Activated naive CD4-positive, alpha-beta T cell treated with anti-CD3 and anti-CD28 coated beads for 36 hours (primary cell): ENCODE measurements at regions not wholly inside any gene's neighbourhood (a gene's known extent, or its start where the extent isn't known, plus 50 kb on each side); places are given as distances from the start of the nearest gene placed in this dataset.

Experiments
- CTCF ChIA-PET: fragments of 350-600 bp; sonication (Branson Sonifier 250); formaldehyde crosslinking; loops from one replicate; lab custom pipeline; 2021; ENCODE audit warnings: antibody characterized with exemption; lab: Charles Lee
- DNase-seq: peaks from one replicate; pipeline ENCODE4 v3.0.0-alpha.2; 2020
- H3K27ac Mint-ChIP-seq: one replicate; pipeline ENCODE4 v1.8.0; 2021; ENCODE audit warnings: mild to moderate bottlenecking, mixed read lengths
- H3K27me3 Mint-ChIP-seq: one replicate; pipeline ENCODE4 v1.8.0; 2021; ENCODE audit warnings: low read depth, mixed read lengths
- H3K36me3 Mint-ChIP-seq: one replicate; pipeline ENCODE4 v1.8.0; 2021; ENCODE audit warnings: low read depth, mixed read lengths
- H3K4me1 Mint-ChIP-seq: one replicate; pipeline ENCODE4 v1.8.0; 2021; ENCODE audit warnings: low read depth, mixed read lengths
- H3K4me3 Mint-ChIP-seq: one replicate; pipeline ENCODE4 v1.8.0; 2021; ENCODE audit warnings: mild to moderate bottlenecking, moderate library complexity, mixed read lengths
- H3K9me3 Mint-ChIP-seq: one replicate; pipeline ENCODE4 v1.8.0; 2021; ENCODE audit warnings: mixed read lengths
- intact Hi-C: fragments of 100-400 bp; cut with micrococcal nuclease; formaldehyde crosslinking; loops from one replicate; pipeline ENCODE4 v1.15.1; 2023

DNA sequence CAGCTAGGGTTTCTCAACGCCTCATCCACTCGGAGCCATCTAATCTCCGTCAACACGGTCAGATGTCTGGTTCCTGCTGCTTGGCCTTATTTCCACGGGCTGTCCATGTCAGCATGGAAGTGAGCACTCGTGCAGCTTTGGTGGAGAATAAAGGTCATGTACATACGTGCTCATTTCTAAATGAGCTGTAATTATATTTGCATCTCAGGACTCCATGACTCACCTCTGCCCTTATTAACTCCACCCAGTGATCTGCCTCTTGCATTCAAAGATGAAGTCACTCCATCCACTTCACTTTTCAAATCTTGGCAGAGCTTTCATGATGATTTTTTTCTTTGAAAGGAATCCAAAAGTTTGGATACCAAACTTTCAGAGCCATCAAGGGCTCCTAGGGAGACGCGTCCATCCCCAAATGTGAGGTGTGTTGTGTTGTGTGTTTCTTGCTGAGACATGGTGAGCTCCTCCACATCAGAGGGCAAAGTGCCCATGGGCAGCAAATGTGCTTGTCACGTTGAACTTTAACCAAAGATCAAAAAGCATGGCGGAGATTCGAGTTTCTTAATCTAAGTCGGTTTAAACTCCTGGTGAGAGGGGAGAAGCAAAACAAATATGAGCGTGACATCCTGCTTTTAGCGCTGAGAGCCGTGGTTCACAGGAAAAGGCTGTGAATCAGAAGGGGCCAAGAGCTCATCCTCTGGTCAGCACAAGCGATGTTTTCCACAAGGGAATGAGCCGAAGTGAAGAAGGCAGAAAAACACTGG, 68.6 kb upstream of the ERRFI1 start:
- H3K27ac Mint-ChIP-seq, result no peak overlapping the region
- intact Hi-C loops, result loop anchor here (5.0 kb wide), 2 partner anchors 188 to 608 kb away; no protein-coding TSS in a partner anchor
- H3K9me3 Mint-ChIP-seq, result no peaks in the 10 kb centered on the region
- no peak overlapping the region for H3K4me3 Mint-ChIP-seq
- H3K36me3 Mint-ChIP-seq, result no peaks in the 10 kb centered on the region
- peaks cover 39% of the 10 kb centered on the region for H3K4me1 Mint-ChIP-seq
- DNase-seq, result no peak
- CTCF ChIA-PET, result interaction anchor here (0.7 kb wide), 1 partner anchor 1609 kb away, joined by 3 read pairs; no protein-coding TSS in a partner anchor
- peaks cover 20% of the 10 kb centered on the region for H3K27me3 Mint-ChIP-seq

DNA sequence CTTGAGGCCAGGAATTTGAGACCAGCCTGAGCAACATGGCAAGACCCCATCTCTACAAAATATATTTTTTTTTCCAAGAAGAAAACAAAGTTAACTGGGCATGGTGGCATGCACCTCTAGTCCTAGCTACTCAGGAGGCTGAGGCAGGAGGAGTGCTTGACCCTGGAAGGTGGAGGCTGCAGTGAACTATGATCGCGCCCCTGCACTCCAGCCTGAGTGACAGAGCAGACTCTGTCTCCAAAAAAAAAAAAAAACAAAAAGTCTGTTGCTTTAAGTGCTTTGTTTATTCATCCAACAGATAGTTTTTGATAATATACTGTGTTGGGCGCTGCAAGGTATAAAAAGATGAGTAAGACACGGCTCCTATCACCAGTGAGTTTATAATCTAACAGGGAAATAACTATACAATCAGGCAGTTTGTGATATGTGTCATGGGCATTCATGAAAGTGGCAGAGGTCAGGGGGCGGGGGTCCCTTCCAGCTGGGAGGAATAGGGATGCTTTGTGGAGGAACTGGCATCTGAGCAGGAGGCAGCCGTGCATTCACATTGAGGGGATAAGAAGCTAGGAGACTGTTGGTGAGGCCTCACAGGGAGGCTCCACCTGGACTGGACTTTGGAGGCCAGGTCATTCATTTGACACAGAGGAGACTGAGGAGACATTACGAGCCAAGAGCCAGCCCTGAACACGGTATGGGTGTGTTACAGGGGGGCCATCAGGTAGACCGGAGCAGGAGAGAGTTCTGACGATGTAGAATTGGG, 67.3 kb upstream of the ERRFI1 start:
- Mint-ChIP-seq H3K4me3 (no peak overlapping the region), H3K9me3 (no peaks in the 10 kb centered on the region), H3K36me3 (no peaks in the 10 kb centered on the region), H3K4me1 (peaks cover 41% of the 10 kb centered on the region), H3K27me3 (peaks cover 23% of the 10 kb centered on the region), H3K27ac (no peak overlapping the region)
- intact Hi-C loops, result no loop called here
- DNase-seq, result no peak
- CTCF ChIA-PET, result no interaction called here

GRCh38 chr1:8092657-8093056, 66.5 kb upstream of the ERRFI1 start:
- intact Hi-C loops, result no loop called here
- CTCF ChIA-PET, result no interaction called here
- H3K4me1 Mint-ChIP-seq, result peaks cover 37% of the 10 kb centered on the region
- H3K4me3 Mint-ChIP-seq, result no peak overlapping the region
- no peak for DNase-seq
- H3K27me3 Mint-ChIP-seq, result peaks cover 23% of the 10 kb centered on the region
- H3K9me3 Mint-ChIP-seq, result no peaks in the 10 kb centered on the region
- no peaks in the 10 kb centered on the region for H3K36me3 Mint-ChIP-seq
- no peak overlapping the region for H3K27ac Mint-ChIP-seq

GRCh38 chr1:8091691-8092090, 65.6 kb upstream of the ERRFI1 start:
- H3K9me3 Mint-ChIP-seq, result no peaks in the 10 kb centered on the region
- H3K27me3 Mint-ChIP-seq, result peaks cover 23% of the 10 kb centered on the region
- intact Hi-C loops, result no loop called here
- CTCF ChIA-PET, result no interaction called here
- no peak overlapping the region for H3K27ac Mint-ChIP-seq
- H3K4me1 Mint-ChIP-seq, result peaks cover 27% of the 10 kb centered on the region
- DNase-seq, result no peak
- no peak overlapping the region for H3K4me3 Mint-ChIP-seq
- no peaks in the 10 kb centered on the region for H3K36me3 Mint-ChIP-seq

DNA sequence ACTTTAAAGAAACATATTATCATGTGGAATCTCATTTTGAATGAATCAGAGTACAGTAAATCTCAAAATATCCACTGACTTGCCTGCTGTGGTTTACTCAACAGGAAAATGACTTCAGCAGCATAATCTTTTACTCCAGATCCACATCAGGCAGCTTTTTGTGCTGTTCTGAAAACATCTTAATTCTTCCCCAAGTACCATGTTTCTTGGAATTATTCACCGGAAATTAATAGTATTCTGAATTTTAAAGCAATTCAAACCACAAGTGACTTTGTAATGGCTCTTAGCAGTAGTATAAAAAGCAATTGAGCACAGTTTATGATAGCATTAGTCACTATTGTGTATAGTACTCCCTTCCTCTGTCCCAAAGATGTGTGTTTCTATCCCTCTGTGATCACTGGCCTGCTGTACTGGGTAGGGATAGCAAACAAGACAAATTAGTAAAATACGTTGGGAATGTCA, 64.2 kb upstream of the ERRFI1 start:
- no peak overlapping the region for H3K27ac Mint-ChIP-seq
- H3K36me3 Mint-ChIP-seq, result no peaks in the 10 kb centered on the region
- CTCF ChIA-PET, result interaction anchor here (0.6 kb wide), 1 partner anchor 64 kb away, joined by 3 read pairs; no protein-coding TSS in a partner anchor
- no peak overlapping the region for H3K4me3 Mint-ChIP-seq
- peaks cover 14% of the 10 kb centered on the region for H3K4me1 Mint-ChIP-seq
- no peaks in the 10 kb centered on the region for H3K9me3 Mint-ChIP-seq
- H3K27me3 Mint-ChIP-seq, result peaks cover 23% of the 10 kb centered on the region
- intact Hi-C loops, result no loop called here
- no peak for DNase-seq

DNA sequence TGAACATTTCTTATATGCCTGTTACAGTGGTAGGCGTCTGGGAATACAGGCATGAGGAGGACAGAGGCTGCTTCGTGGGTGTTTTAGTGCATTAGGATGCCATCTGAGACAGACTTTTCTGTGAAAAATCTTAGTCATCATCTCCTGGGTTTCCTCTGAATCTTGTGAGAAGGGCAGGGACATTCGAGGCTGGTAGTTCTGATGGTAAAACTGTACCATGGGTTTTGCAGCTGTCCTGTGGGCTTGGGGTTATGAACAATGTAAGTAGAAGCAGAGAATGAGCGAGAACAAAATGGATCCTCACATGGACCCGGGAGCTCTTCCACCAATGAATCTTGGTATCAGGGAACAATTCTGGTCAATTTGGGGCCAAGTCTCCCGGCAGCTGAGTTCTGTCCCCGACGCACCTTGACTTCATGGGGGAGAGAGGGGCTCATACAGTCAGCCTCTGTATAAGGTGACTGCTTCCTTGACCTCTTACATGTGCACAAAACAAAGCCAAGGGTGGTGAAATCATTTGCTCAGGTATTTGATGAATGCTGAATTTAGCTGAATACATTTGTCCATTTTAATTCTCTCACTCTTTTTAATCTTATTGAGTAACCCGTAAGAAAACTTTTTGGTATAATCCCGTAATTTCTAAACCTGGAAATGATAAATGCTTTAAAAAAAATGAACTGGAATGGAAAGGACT, 63.6 kb upstream of the ERRFI1 start:
- H3K4me1 Mint-ChIP-seq, result peaks cover 8% of the 10 kb centered on the region
- DNase-seq, result no peak
- H3K9me3 Mint-ChIP-seq, result no peaks in the 10 kb centered on the region
- intact Hi-C loops, result no loop called here
- no peak overlapping the region for H3K4me3 Mint-ChIP-seq
- no peak overlapping the region for H3K27ac Mint-ChIP-seq
- CTCF ChIA-PET, result interaction anchor here (0.6 kb wide), 1 partner anchor 64 kb away, joined by 3 read pairs; no protein-coding TSS in a partner anchor
- H3K36me3 Mint-ChIP-seq, result no peaks in the 10 kb centered on the region
- H3K27me3 Mint-ChIP-seq, result peaks cover 18% of the 10 kb centered on the region

DNA sequence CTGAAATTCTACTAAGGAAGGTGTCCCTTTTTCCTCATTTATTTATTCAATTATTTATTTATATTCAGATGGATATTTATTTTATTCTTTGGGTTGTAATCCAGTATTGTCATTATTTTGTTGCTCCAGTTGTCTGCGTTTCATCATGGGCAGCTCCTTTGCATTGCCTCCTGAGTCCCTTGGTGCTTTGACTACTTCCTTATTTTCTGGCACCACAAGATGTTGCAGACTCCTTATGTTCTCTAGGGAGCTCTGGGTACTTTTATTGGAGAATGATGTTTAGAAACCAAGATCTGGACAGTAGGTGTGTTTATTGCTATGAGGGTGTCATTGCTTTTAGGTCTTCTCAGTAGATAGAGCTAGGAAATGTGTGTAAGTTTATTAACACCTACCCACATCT, 59.9 kb upstream of the ERRFI1 start:
- Mint-ChIP-seq H3K27me3 (peaks cover 5% of the 10 kb centered on the region), H3K4me1 (peaks cover 5% of the 10 kb centered on the region), H3K4me3 (no peak overlapping the region), H3K36me3 (no peaks in the 10 kb centered on the region), H3K27ac (no peak overlapping the region), H3K9me3 (no peaks in the 10 kb centered on the region)
- CTCF ChIA-PET, result no interaction called here
- intact Hi-C loops, result no loop called here
- no peak for DNase-seq

GRCh38 chr1:8084913-8085312, 58.8 kb upstream of the ERRFI1 start:
- no peak for DNase-seq
- Mint-ChIP-seq H3K9me3 (no peaks in the 10 kb centered on the region), H3K27ac (no peak overlapping the region), H3K4me3 (no peak overlapping the region), H3K4me1 (peaks cover 2% of the 10 kb centered on the region), H3K36me3 (no peaks in the 10 kb centered on the region), H3K27me3 (peaks cover 5% of the 10 kb centered on the region)
- CTCF ChIA-PET, result no interaction called here
- intact Hi-C loops, result no loop called here

DNA sequence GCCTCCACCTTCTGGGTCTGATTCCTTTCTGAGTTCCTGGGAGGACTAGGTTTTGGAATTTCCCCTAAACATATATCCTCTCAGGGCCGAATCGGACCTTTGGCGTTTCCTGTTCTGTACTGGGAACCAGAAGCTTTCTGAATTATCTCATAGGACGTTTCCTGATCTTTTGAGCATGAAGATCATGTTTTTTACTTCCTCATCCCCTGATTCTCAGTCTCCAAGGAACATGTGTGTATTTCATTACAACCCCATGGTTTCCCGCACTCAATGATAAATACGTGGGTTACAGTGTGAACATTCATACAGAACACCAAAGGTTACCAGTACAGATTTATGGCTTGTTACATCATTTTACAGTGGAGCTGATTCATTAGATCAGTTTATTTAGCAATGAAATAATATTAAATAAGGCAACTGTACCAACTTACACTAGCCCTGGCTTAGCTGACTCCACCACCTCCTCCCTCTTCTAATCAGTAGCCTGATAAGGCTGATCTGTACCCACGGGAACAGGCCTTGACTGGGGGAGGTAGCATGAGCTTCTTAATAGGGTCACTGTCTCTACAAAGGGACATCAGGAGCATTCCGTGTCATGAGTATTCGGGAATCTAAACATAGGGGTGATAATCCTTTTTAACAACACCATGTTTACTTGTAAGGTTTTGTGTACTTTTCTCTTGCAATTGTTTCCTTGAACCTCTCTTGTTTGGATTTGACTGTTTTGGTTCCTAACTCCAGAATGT, 57.8 kb upstream of the ERRFI1 start:
- H3K9me3 Mint-ChIP-seq, result no peaks in the 10 kb centered on the region
- no peaks in the 10 kb centered on the region for H3K36me3 Mint-ChIP-seq
- H3K4me1 Mint-ChIP-seq, result no peaks in the 10 kb centered on the region
- no peaks in the 10 kb centered on the region for H3K27me3 Mint-ChIP-seq
- H3K4me3 Mint-ChIP-seq, result no peak overlapping the region
- intact Hi-C loops, result no loop called here
- H3K27ac Mint-ChIP-seq, result no peak overlapping the region
- no peak for DNase-seq
- CTCF ChIA-PET, result no interaction called here

DNA sequence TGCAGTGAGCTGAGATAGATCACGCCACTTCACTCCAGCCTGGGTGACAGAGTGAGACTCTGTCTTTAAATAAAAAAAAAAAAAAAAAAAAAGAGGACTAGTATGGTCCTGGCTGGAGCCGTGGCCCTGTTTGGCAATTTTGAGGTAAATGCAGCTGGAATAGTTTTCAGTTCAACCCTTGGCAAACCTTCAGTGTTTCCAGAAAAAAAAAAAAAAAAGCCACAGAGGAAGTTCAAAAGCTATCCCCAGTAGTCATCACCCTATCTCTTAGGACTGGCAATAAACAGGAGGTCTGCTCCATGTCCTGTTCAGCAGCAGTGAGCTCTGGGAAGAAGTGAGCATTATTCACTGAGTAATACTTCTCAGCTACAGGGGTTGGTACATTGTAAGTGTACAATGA, 56.8 kb upstream of the ERRFI1 start:
- Mint-ChIP-seq H3K4me1 (no peaks in the 10 kb centered on the region), H3K27ac (no peak overlapping the region), H3K4me3 (no peak overlapping the region), H3K36me3 (no peaks in the 10 kb centered on the region), H3K27me3 (no peaks in the 10 kb centered on the region), H3K9me3 (no peaks in the 10 kb centered on the region)
- no peak for DNase-seq
- intact Hi-C loops, result no loop called here
- CTCF ChIA-PET, result interaction anchor here (0.6 kb wide), 1 partner anchor 45 kb away, joined by 3 read pairs; no protein-coding TSS in a partner anchor

DNA sequence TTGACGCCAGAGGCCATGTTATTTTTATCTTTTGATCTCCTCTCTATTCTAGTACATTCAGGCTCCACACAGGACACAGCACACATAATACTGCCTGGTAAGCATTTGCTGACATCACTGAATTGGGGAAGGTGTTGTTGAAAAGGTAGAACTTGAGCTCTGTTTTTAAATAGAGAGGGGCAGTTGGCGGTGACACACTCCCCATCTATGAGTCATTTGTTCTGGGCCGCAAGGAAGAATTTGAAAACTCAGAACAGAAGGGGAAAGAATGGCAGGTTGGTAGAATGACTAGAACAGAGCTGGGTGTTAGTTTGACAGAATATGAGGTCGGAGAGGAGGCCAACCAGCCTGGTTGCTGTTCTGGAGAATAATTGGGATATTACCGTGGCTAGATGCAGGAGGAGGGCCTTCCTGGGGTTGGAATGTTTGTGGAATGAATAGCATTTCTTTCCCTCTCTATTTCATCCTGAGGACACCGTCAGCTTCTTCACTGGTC, 52.1 kb upstream of the ERRFI1 start:
- no peak for DNase-seq
- Mint-ChIP-seq H3K36me3 (no peaks in the 10 kb centered on the region), H3K27ac (no peak overlapping the region), H3K27me3 (no peaks in the 10 kb centered on the region), H3K4me3 (no peak overlapping the region), H3K9me3 (no peaks in the 10 kb centered on the region), H3K4me1 (no peaks in the 10 kb centered on the region)
- intact Hi-C loops, result no loop called here
- CTCF ChIA-PET, result no interaction called here
